OCI-LY7 (cell line): ENCODE measurements at regions not wholly inside any gene's neighbourhood (a gene's known extent, or its start where the extent isn't known, plus 50 kb on each side); places are given as distances from the start of the nearest gene placed in this dataset.

Experiments
- CTCF ChIP-seq: fragments of 200-600 bp; sonication (generic); conservative IDR thresholded peaks from 2 replicates; pipeline ENCODE4 v1.5.1; 2014; ENCODE audit warnings: mild to moderate bottlenecking, antibody characterized with exemption, low read length, moderate library complexity, mixed read lengths
- EZH2phosphoT487 ChIP-seq: fragments of 200-600 bp; sonication (generic); IDR thresholded peaks from 2 replicates; pipeline ENCODE4 v1.6.1; 2018; ENCODE audit warnings: low read depth, borderline replicate concordance, mild to moderate bottlenecking, mixed run types, antibody characterized with exemption, low read length, moderate library complexity, mixed read lengths

DNA sequence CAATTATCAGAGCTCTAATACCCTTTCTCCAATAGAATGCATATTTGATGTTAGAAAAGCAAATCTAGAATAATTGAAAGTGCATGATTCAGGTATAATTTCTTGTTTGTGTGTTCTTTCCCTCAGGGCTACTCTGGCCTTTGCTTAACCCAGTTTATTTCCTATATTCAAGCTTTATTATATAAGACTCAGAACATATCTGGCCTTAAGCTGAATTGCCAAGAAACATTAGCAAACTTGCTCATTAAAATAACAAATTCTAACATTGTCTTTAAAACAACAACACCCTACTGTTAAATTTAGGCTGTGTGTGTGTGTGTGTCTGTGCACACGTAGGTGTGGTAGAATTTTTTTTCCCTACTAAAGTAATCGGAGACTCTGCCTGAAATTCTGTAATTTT is 426.5 kb downstream of the UTRN start:
- no peak for TF ChIP-seq CTCF
- no peak for TF ChIP-seq EZH2phosphoT487
